ENCODE measurements at regions not wholly inside any gene's neighbourhood (a gene's known extent, or its start where the extent isn't known, plus 50 kb on each side); places are given as distances from the start of the nearest gene placed in this dataset.

GRCh38 chr6:21824431-21825177, 231.1 kb downstream of the SOX4 start:
- in situ Hi-C loops (cut with HindIII; ENCODE audit: low pct_unique_long_range_greater_than_20kb, low sequenced_read_pairs): no loop called here
- no peak for DNase-seq (ENCODE audit: low read depth, low spot score)

GRCh38 chr6:21826023-21826422, 232.5 kb downstream of the SOX4 start:
- DNase-seq (ENCODE audit: low read depth, low spot score): no peak
- in situ Hi-C loops (cut with HindIII; ENCODE audit: low pct_unique_long_range_greater_than_20kb, low sequenced_read_pairs): no loop called here

- no peak for DNase-seq (ENCODE audit: low read depth, low spot score)
- in situ Hi-C loops (cut with HindIII; ENCODE audit: low pct_unique_long_range_greater_than_20kb, low sequenced_read_pairs): no loop called here
These were observed 233.4 kb downstream of the SOX4 start for GRCh38 chr6:21826904-21827303.

GRCh38 chr6:21827425-21828202, 234.1 kb downstream of the SOX4 start:
- DNase-seq (ENCODE audit: low read depth, low spot score): no peak
- in situ Hi-C loops (cut with HindIII; ENCODE audit: low pct_unique_long_range_greater_than_20kb, low sequenced_read_pairs): no loop called here

- in situ Hi-C loops (cut with HindIII; ENCODE audit: low pct_unique_long_range_greater_than_20kb, low sequenced_read_pairs): no loop called here
- DNase-seq (ENCODE audit: low read depth, low spot score): no peak
These were observed 235.2 kb downstream of the SOX4 start for GRCh38 chr6:21828704-21829103.

GRCh38 chr6:21829126-21829525, 235.6 kb downstream of the SOX4 start:
- DNase-seq (ENCODE audit: low read depth, low spot score): no peak
- in situ Hi-C loops (cut with HindIII; ENCODE audit: low pct_unique_long_range_greater_than_20kb, low sequenced_read_pairs): no loop called here

- in situ Hi-C loops (cut with HindIII; ENCODE audit: low pct_unique_long_range_greater_than_20kb, low sequenced_read_pairs): no loop called here
- no peak for DNase-seq (ENCODE audit: low read depth, low spot score)
These were observed 238.2 kb downstream of the SOX4 start for GRCh38 chr6:21831521-21832291.

- in situ Hi-C loops (cut with HindIII; ENCODE audit: low pct_unique_long_range_greater_than_20kb, low sequenced_read_pairs): no loop called here
- DNase-seq (ENCODE audit: low read depth, low spot score): no peak
These were observed 242.7 kb downstream of the SOX4 start for GRCh38 chr6:21836277-21836676.

GRCh38 chr6:21836772-21837425, 243.3 kb downstream of the SOX4 start:
- in situ Hi-C loops (cut with HindIII; ENCODE audit: low pct_unique_long_range_greater_than_20kb, low sequenced_read_pairs): no loop called here
- DNase-seq (ENCODE audit: low read depth, low spot score): no peak

GRCh38 chr6:21840428-21840827, 246.9 kb downstream of the SOX4 start:
- in situ Hi-C loops (cut with HindIII; ENCODE audit: low pct_unique_long_range_greater_than_20kb, low sequenced_read_pairs): no loop called here
- no peak for DNase-seq (ENCODE audit: low read depth, low spot score)

- in situ Hi-C loops (cut with HindIII; ENCODE audit: low pct_unique_long_range_greater_than_20kb, low sequenced_read_pairs): no loop called here
- DNase-seq (ENCODE audit: low read depth, low spot score): no peak
These were observed 249.5 kb downstream of the SOX4 start for GRCh38 chr6:21842875-21843645.

GRCh38 chr6:21844120-21844917, 250.8 kb downstream of the SOX4 start:
- no peak for DNase-seq (ENCODE audit: low read depth, low spot score)
- in situ Hi-C loops (cut with HindIII; ENCODE audit: low pct_unique_long_range_greater_than_20kb, low sequenced_read_pairs): no loop called here

- DNase-seq (ENCODE audit: low read depth, low spot score): no peak
- in situ Hi-C loops (cut with HindIII; ENCODE audit: low pct_unique_long_range_greater_than_20kb, low sequenced_read_pairs): no loop called here
These were observed 251.5 kb downstream of the SOX4 start for GRCh38 chr6:21845018-21845417.

- DNase-seq (ENCODE audit: low read depth, low spot score): no peak
- in situ Hi-C loops (cut with HindIII; ENCODE audit: low pct_unique_long_range_greater_than_20kb, low sequenced_read_pairs): no loop called here
These were observed 252.0 kb downstream of the SOX4 start for GRCh38 chr6:21845439-21846140.

- DNase-seq (ENCODE audit: low read depth, low spot score): no peak
- in situ Hi-C loops (cut with HindIII; ENCODE audit: low pct_unique_long_range_greater_than_20kb, low sequenced_read_pairs): no loop called here
These were observed 253.2 kb downstream of the SOX4 start for GRCh38 chr6:21846541-21847451.

All from SK-MEL-5 (cell line).